DOHH2 (cell line): ENCODE measurements at regions not wholly inside any gene's neighbourhood (a gene's known extent, or its start where the extent isn't known, plus 50 kb on each side); places are given as distances from the start of the nearest gene placed in this dataset.

ENCODE experiments used
- H3F3A ChIP-seq: fragments of 200-600 bp; sonication (generic), shearing (Covaris generic); 2 replicates; pipeline ENCODE4 v1.6.0; 2016; ENCODE audit warnings: antibody characterized with exemption, mild to moderate bottlenecking; ENCODE audit not compliant: control insufficient read depth, insufficient read depth
- H3K27ac ChIP-seq: fragments of 200-600 bp; sonication (generic); 2 replicates; pipeline ENCODE4 v1.5.1; 2014; ENCODE audit warnings: low read depth, mild to moderate bottlenecking, low read length, moderate library complexity
- H3K27me3 ChIP-seq: fragments of 200-600 bp; sonication (generic); 2 replicates; pipeline ENCODE4 v1.6.1; 2014; ENCODE audit warnings: mild to moderate bottlenecking, low read length, mixed read lengths; ENCODE audit not compliant: control insufficient read depth
- H3K36me3 ChIP-seq: fragments of 200-600 bp; sonication (generic); 2 replicates; pipeline ENCODE4 v1.6.1; 2014; ENCODE audit warnings: mild to moderate bottlenecking, low read length, moderate library complexity, mixed read lengths; ENCODE audit not compliant: control insufficient read depth
- H3K4me1 ChIP-seq: fragments of 200-600 bp; sonication (generic); 2 replicates; pipeline ENCODE4 v1.6.1; 2014; ENCODE audit warnings: mild to moderate bottlenecking, low read length, mixed read lengths; ENCODE audit not compliant: control insufficient read depth
- H3K4me2 ChIP-seq: fragments of 200-600 bp; sonication (generic); 2 replicates; pipeline ENCODE4 v1.6.0; 2014; ENCODE audit warnings: mild to moderate bottlenecking, low read length, moderate library complexity
- H3K4me3 ChIP-seq: fragments of 200-600 bp; sonication (generic); 2 replicates; pipeline ENCODE4 v1.5.1; 2014; ENCODE audit warnings: mild to moderate bottlenecking, low read length, mixed read lengths
- H3K79me2 ChIP-seq: fragments of 200-600 bp; sonication (generic); 2 replicates; pipeline ENCODE4 v1.6.1; 2014; ENCODE audit warnings: mild to moderate bottlenecking, low read length, mixed read lengths; ENCODE audit not compliant: control insufficient read depth
- H3K9me2 ChIP-seq: fragments of 200-600 bp; sonication (generic); replicated peaks from 2 replicates; pipeline ENCODE4 v1.6.1; 2014; ENCODE audit warnings: mild to moderate bottlenecking, low read length, mixed read lengths; ENCODE audit not compliant: control insufficient read depth
- H3K9me3 ChIP-seq: fragments of 200-600 bp; sonication (generic); 2 replicates; pipeline ENCODE4 v1.6.1; 2014; ENCODE audit warnings: antibody characterized with exemption, low read length, mixed read lengths; ENCODE audit not compliant: control insufficient read depth, insufficient read depth
- H4K20me1 ChIP-seq: fragments of 200-600 bp; sonication (generic); 2 replicates; pipeline ENCODE4 v1.6.0; 2014; ENCODE audit warnings: low read depth, mild to moderate bottlenecking, antibody characterized with exemption, low read length, moderate library complexity; ENCODE audit not compliant: control insufficient read depth, insufficient read depth
- CTCF ChIP-seq: fragments of 200-600 bp; sonication (generic); IDR thresholded peaks from one replicate; pipeline ENCODE4 v1.5.1; 2014; ENCODE audit warnings: antibody characterized with exemption, mild to moderate bottlenecking, low read depth, low read length; ENCODE audit not compliant: poor library complexity, severe bottlenecking
- EZH2phosphoT487 ChIP-seq: fragments of 200-600 bp; sonication (generic); IDR thresholded peaks from 2 replicates; pipeline ENCODE4 v1.6.1; 2017; ENCODE audit warnings: borderline replicate concordance, mild to moderate bottlenecking, antibody characterized with exemption, low read length, moderate library complexity, mixed read lengths

- H3K4me1 ChIP-seq = no peaks in the 10 kb centered on the region
- H3K4me2 ChIP-seq = no peak overlapping the region
- no peaks in the 10 kb centered on the region for H3K36me3 ChIP-seq
- no peaks in the 10 kb centered on the region for H3K9me3 ChIP-seq
- H3K27ac ChIP-seq = no peak overlapping the region
- H3K9me2 ChIP-seq = no peaks in the 10 kb centered on the region
- H3K4me3 ChIP-seq = no peak overlapping the region
- TF ChIP-seq CTCF (no peak), EZH2phosphoT487 (no peak)
- H3F3A ChIP-seq = no peaks in the 10 kb centered on the region
- no peaks in the 10 kb centered on the region for H4K20me1 ChIP-seq
- H3K79me2 ChIP-seq = no peaks in the 10 kb centered on the region
- H3K27me3 ChIP-seq = no peaks in the 10 kb centered on the region
Measured at GRCh38 chr5:103910786-103911185, 348.2 kb upstream of the NUDT12 start.

GRCh38 chr5:103910011-103910410, 347.4 kb upstream of the NUDT12 start:
- H3K4me3 ChIP-seq = no peak overlapping the region
- H3F3A ChIP-seq = no peaks in the 10 kb centered on the region
- no peaks in the 10 kb centered on the region for H3K79me2 ChIP-seq
- H3K9me2 ChIP-seq = no peaks in the 10 kb centered on the region
- H3K4me1 ChIP-seq = no peaks in the 10 kb centered on the region
- no peak overlapping the region for H3K27ac ChIP-seq
- H3K4me2 ChIP-seq = no peak overlapping the region
- H4K20me1 ChIP-seq = no peaks in the 10 kb centered on the region
- no peaks in the 10 kb centered on the region for H3K27me3 ChIP-seq
- no peaks in the 10 kb centered on the region for H3K36me3 ChIP-seq
- TF ChIP-seq CTCF (no peak), EZH2phosphoT487 (no peak)
- H3K9me3 ChIP-seq = no peaks in the 10 kb centered on the region

GRCh38 chr5:103909391-103909790, 346.8 kb upstream of the NUDT12 start:
- H3K27ac ChIP-seq = no peak overlapping the region
- H3K27me3 ChIP-seq = no peaks in the 10 kb centered on the region
- no peaks in the 10 kb centered on the region for H3K36me3 ChIP-seq
- no peak for TF ChIP-seq EZH2phosphoT487
- TF ChIP-seq CTCF = no peak
- H4K20me1 ChIP-seq = no peaks in the 10 kb centered on the region
- H3K9me3 ChIP-seq = no peaks in the 10 kb centered on the region
- H3K4me1 ChIP-seq = no peaks in the 10 kb centered on the region
- H3K4me3 ChIP-seq = no peak overlapping the region
- H3K4me2 ChIP-seq = no peak overlapping the region
- no peaks in the 10 kb centered on the region for H3K9me2 ChIP-seq
- no peaks in the 10 kb centered on the region for H3K79me2 ChIP-seq
- H3F3A ChIP-seq = no peaks in the 10 kb centered on the region
